Omental fat pad (tissue), 3 donors: ENCODE measurements at regions not wholly inside any gene's neighbourhood (a gene's known extent, or its start where the extent isn't known, plus 50 kb on each side); places are given as distances from the start of the nearest gene placed in this dataset.

Source experiments
- ATAC-seq: fragments of 150-250 bp; one replicate; pipeline ENCODE4 v1.9.1; 2016; ENCODE audit warnings: mild to moderate bottlenecking, moderate library complexity; ENCODE audit not compliant: low FRiP score
- DNase-seq: peaks from one replicate; pipeline ENCODE4 v3.0.0-alpha.2; 2019; ENCODE audit warnings: low spot score
- TF ChIP-seq, protein P1 (sequence below), 3 donors: fragments of 450-650 bp; IDR thresholded peaks; one replicate each; pipeline ENCODE4 v1.5.1; 2016 to 2017; ENCODE audit warnings: antibody characterized with exemption in 3 of 3, mild to moderate bottlenecking in 3 of 3, moderate library complexity in 2 of 3

DNA sequence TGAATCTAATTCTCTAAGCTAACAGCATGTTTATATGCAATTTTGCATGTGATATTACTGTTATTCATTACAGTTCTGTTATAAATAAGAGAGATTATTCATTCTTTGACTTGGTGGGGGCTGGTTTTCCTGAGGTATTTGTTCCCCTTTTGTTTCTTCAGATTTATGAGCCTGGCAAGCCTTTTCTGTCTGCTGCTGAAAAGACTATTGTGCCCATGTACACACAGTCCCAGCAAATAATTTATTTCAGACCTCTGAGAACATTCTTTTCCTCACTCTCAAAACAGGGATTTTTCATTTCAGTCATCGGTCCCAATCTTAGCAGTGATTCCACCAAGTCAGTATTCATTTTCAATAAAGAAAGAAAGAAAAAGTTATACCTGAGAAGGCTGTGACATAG, 716.8 kb downstream of the NSUN3 start:
- no peak for DNase-seq

DNA sequence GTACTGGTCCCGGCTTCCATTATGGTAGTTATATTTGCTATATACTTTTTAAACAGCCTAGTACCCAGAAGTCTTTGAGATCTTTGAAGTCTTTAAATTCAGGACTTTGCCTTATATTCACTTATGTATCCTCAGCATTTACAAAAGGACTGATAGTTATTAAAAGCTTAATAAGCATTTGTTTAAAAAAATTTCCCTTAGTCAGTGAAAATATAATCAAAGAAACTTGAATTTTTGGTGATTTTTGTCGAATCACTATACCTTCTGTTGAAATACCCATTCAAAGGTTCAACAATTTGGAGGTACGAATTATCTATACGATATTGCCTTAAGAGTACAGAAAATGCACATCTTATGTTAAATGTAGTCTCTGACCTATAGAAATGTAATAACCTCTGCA, 721.4 kb downstream of the NSUN3 start:
- ATAC-seq = no peak
- DNase-seq = no peak

More for the DNA sequence above, 716.8 kb downstream of the NSUN3 start:
- no peak for ATAC-seq
- TF ChIP-seq, protein P1, sequence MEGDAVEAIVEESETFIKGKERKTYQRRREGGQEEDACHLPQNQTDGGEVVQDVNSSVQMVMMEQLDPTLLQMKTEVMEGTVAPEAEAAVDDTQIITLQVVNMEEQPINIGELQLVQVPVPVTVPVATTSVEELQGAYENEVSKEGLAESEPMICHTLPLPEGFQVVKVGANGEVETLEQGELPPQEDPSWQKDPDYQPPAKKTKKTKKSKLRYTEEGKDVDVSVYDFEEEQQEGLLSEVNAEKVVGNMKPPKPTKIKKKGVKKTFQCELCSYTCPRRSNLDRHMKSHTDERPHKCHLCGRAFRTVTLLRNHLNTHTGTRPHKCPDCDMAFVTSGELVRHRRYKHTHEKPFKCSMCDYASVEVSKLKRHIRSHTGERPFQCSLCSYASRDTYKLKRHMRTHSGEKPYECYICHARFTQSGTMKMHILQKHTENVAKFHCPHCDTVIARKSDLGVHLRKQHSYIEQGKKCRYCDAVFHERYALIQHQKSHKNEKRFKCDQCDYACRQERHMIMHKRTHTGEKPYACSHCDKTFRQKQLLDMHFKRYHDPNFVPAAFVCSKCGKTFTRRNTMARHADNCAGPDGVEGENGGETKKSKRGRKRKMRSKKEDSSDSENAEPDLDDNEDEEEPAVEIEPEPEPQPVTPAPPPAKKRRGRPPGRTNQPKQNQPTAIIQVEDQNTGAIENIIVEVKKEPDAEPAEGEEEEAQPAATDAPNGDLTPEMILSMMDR (IDR thresholded peaks at IDR 0.05) = no peak

DNA sequence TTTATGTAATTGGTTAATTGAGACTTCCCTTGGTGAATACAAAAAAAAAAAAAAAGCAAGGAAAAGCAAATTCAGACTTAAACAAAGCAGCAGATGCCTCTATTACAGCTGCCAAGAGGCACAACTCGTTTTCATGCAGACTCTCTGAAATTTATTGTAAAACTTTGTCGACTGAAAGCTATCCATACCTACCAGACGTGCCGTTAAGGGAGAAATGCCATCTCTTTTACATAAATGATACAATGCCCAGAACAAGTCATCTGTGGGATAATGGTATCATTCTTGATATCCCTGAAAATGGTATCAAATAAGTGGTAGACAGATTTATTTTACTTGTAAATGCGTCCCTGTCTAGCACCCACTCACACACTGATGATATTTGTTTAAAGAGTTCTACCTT, 724.2 kb downstream of the NSUN3 start:
- ATAC-seq (no peak), DNase-seq (no peak)
- TF ChIP-seq, protein P1 (IDR thresholded peaks at IDR 0.05) = no peak

More for the DNA sequence above, 721.4 kb downstream of the NSUN3 start:
- TF ChIP-seq, protein P1 (IDR thresholded peaks at IDR 0.05) = no peak

DNA sequence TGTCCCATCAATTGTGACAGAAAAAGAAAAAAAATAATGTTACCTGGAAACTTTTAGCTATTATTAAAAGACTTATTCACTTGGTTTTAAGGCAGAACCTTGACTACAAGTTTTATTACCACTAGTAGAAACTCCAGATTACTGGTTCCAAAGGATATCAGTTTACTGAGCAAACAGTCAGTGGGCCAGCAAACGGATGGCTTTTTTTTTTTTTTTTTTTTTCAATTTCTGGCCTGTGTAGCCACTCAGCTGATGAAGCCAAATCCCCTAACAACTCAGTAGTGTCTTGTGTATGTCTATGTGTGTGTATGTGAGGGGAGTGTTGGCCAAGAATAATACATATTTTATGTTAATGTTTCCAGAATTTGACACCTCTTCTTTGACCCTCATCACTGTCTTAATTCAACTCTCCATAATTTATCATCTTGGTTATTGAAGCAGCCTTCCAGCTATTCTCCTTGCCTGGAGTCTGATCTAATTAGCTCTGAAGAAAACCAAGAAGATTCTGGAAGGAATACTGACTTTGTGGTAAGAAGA, 724.9 kb downstream of the NSUN3 start:
- DNase-seq (no peak), ATAC-seq (no peak)
- TF ChIP-seq, protein P1 (IDR thresholded peaks at IDR 0.05) = no peak

DNA sequence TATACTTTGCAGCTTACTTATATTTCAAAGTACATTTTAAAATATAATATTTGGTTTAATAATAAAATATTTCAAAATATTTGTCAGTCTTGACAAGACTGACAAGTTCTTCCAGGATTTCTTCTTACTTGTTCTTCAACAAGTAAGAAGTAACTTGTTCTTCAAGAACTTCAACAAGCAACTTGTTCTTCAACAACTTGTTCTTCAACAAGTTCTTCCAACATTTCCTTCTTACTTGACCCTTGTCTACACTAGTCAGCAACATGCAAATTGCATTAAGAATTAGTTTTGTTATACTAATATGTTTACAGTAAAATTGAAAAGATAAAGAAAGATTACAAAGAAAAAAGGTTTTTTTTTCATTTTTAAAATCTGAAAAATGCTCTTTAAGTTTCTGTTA, 731.7 kb downstream of the NSUN3 start:
- DNase-seq (no peak), ATAC-seq (no peak)
- TF ChIP-seq, protein P1 (IDR thresholded peaks at IDR 0.05) = no peak

DNA sequence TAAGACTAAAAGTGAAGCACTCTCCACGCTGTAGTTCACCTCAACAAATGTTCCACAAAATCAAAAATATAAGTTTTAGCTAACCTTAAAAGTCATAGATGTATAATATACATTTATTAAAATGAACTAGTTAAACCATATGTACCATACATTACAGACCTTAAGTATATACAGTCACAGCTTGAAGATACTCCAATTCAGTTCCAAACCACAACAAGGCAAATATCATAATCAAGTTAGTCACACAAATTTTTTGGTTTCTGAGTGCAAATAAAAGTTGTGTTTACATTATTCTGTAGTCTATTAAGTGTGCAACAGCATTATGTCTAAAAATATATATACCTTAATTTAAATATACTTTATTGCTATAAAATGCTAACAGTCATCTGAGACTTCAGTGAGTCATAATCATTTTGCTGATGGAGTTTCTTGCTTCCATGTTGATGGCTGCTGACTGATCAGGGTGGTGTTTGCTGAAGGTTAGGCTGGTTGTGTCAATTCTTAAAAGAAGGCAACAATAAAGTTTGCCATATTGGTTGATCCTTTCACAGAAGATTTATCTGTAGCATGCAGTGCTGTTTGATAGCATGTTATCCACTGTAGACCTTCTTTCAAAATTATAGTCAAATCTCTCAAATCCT, 736.7 kb downstream of the NSUN3 start:
- ATAC-seq (no peak), DNase-seq (no peak)
- TF ChIP-seq, protein P1 (IDR thresholded peaks at IDR 0.05) = no peak

DNA sequence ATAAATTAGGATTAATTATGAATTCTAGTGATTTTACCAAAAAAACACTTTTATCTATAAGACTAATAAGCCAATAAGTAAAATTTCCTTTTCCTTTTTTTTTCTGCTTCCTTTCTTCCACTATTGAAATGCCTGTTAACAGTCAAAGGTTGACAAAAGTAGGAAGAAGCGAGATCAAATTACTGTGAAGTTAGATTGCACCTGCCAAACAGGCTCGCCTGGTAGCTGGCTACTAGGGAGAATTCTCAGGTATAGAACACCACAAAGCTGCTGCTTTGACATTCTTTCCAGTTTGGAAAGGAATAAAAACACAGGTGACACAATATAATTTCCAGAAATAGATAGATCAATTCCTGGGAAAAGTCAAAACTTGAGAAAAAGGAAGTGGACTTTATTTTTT, 749.0 kb downstream of the NSUN3 start:
- TF ChIP-seq, protein P1 (IDR thresholded peaks at IDR 0.05) = no peak
- DNase-seq = no peak
- no peak for ATAC-seq
